Stimulated activated CD4-positive, alpha-beta T cell treated with anti-CD3 and anti-CD28 coated beads, Interleukin-1b, Interleukin-23, amount 100 ng/mL, for 24 hours (primary cell): ENCODE measurements at regions not wholly inside any gene's neighbourhood (a gene's known extent, or its start where the extent isn't known, plus 50 kb on each side); places are given as distances from the start of the nearest gene placed in this dataset.

Experiments used
- DNase-seq, 4 experiments: peaks; one replicate each; pipeline ENCODE4 v3.0.0-alpha.2; 2020; ENCODE audit warnings: low read depth in 4 of 4, low spot score in 1 of 4

- DNase-seq, result no peak
Measured at GRCh38 chr13:33743438-33744368, 74.2 kb upstream of the RFC3 start.

GRCh38 chr13:33744589-33745369 lies 73.2 kb upstream of the RFC3 start:
- no peak for DNase-seq

GRCh38 chr13:33745370-33746324 lies 72.3 kb upstream of the RFC3 start:
- no peak for DNase-seq

GRCh38 chr13:33746867-33747266 lies 71.1 kb upstream of the RFC3 start:
- DNase-seq, result no peak

GRCh38 chr13:33751151-33751550 lies 66.8 kb upstream of the RFC3 start:
- no peak for DNase-seq

- DNase-seq, result no peak
Measured at GRCh38 chr13:33752094-33752493, 65.9 kb upstream of the RFC3 start.

- no peak for DNase-seq
Measured at GRCh38 chr13:33752597-33752996, 65.4 kb upstream of the RFC3 start.

- no peak for DNase-seq
Measured at GRCh38 chr13:33756929-33757328, 61.0 kb upstream of the RFC3 start.

GRCh38 chr13:33757713-33758112 lies 60.2 kb upstream of the RFC3 start:
- DNase-seq, result no peak

- DNase-seq, result no peak
Measured at GRCh38 chr13:33758113-33758512, 59.8 kb upstream of the RFC3 start.

- no peak for DNase-seq
Measured at GRCh38 chr13:33761740-33762139, 56.2 kb upstream of the RFC3 start.

GRCh38 chr13:33763021-33763420 lies 54.9 kb upstream of the RFC3 start:
- no peak for DNase-seq

GRCh38 chr13:33764716-33765115 lies 53.2 kb upstream of the RFC3 start:
- no peak for DNase-seq

GRCh38 chr13:33766329-33767123 lies 51.4 kb upstream of the RFC3 start:
- no peak for DNase-seq

- DNase-seq, result no peak
Measured at GRCh38 chr13:33767140-33767539, 50.8 kb upstream of the RFC3 start.
